Activated naive CD8-positive, alpha-beta T cell treated with anti-CD3 and anti-CD28 coated beads for 36 hours (primary cell): ENCODE measurements at regions not wholly inside any gene's neighbourhood (a gene's known extent, or its start where the extent isn't known, plus 50 kb on each side); places are given as distances from the start of the nearest gene placed in this dataset.

Source experiments
- DNase-seq: peaks from one replicate; pipeline ENCODE4 v3.0.0; 2021
- H3K27ac Mint-ChIP-seq: one replicate; pipeline ENCODE4 v1.8.0; 2022; ENCODE audit warnings: mild to moderate bottlenecking, moderate library complexity, mixed read lengths
- H3K27me3 Mint-ChIP-seq: one replicate; pipeline ENCODE4 v1.8.0; 2022; ENCODE audit warnings: mild to moderate bottlenecking, mixed read lengths
- H3K36me3 Mint-ChIP-seq: one replicate; pipeline ENCODE4 v1.8.0; 2021; ENCODE audit warnings: mild to moderate bottlenecking, mixed read lengths
- H3K4me1 Mint-ChIP-seq: one replicate; pipeline ENCODE4 v1.8.0; 2021; ENCODE audit warnings: mixed read lengths
- H3K4me3 Mint-ChIP-seq: one replicate; pipeline ENCODE4 v1.8.0; 2022; ENCODE audit warnings: mild to moderate bottlenecking, moderate library complexity, mixed read lengths
- H3K9me3 Mint-ChIP-seq: one replicate; pipeline ENCODE4 v1.8.0; 2022; ENCODE audit warnings: mixed read lengths

DNA sequence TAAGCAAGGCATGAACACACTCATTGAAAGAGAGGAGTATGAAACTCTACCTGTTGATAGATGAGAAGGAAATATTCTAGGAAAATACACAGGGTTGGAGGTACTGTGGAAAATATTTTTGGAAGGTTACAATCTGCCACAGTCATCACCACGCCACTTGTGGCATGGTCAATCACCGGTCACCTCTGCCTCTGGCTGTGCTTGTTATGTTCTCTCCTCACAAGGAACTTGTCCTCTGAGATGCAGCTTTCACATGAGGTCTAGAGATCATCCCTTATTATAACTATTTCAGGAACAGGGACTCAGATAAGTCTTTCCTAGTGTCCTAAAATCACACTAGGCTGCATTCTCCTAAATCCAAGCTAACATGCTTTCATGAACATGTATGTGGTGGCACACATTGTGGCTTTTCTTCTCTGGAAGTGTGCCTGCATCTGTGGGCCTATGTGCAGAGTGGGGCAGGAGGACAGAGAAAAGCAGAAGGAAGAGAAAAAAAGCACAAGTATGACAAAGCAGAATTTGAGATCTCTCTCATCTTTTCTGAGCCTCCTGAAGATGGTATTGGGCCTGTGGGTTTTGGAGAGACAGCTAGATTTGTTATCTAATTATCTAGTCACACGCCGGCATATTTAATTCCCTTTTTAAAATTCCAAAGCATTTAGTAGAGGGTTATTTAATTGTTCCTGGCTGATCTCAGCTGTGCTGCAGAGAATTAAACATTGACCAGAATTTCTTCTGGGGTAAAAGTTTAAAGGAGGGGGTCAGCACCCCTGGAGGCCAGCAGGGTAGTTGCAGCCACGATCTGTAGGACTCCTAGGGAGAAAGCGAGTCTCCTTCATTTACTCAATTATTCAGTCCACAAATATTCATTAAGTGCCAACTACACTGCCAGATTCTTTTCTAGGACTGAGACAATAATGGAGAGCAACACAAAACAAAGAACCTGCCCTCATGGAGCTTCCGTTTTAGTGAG is 294.6 kb downstream of the RDH14 start:
- Mint-ChIP-seq H3K9me3 (no peaks in the 10 kb centered on the region), H3K27ac (no peak overlapping the region), H3K4me1 (no peaks in the 10 kb centered on the region), H3K36me3 (no peaks in the 10 kb centered on the region), H3K4me3 (no peak overlapping the region), H3K27me3 (no peaks in the 10 kb centered on the region)
- DNase-seq: no peak

GRCh38 chr2:18262601-18263000 is 297.9 kb downstream of the RDH14 start:
- Mint-ChIP-seq H3K27me3 (no peaks in the 10 kb centered on the region), H3K9me3 (no peaks in the 10 kb centered on the region), H3K36me3 (no peaks in the 10 kb centered on the region), H3K4me3 (no peak overlapping the region), H3K27ac (no peak overlapping the region), H3K4me1 (no peaks in the 10 kb centered on the region)
- no peak for DNase-seq

GRCh38 chr2:18253686-18254197 is 306.7 kb downstream of the RDH14 start:
- Mint-ChIP-seq H3K4me1 (no peaks in the 10 kb centered on the region), H3K4me3 (no peak overlapping the region), H3K36me3 (no peaks in the 10 kb centered on the region), H3K27ac (no peak overlapping the region), H3K9me3 (peaks cover 10% of the 10 kb centered on the region), H3K27me3 (peaks cover 4% of the 10 kb centered on the region)
- no peak for DNase-seq

- no peak for DNase-seq
- Mint-ChIP-seq H3K27me3 (peaks cover 4% of the 10 kb centered on the region), H3K4me3 (no peak overlapping the region), H3K27ac (no peak overlapping the region), H3K4me1 (no peaks in the 10 kb centered on the region), H3K36me3 (no peaks in the 10 kb centered on the region), H3K9me3 (peaks cover 5% of the 10 kb centered on the region)
Measured at GRCh38 chr2:18251486-18251885, 309.0 kb downstream of the RDH14 start.

DNA sequence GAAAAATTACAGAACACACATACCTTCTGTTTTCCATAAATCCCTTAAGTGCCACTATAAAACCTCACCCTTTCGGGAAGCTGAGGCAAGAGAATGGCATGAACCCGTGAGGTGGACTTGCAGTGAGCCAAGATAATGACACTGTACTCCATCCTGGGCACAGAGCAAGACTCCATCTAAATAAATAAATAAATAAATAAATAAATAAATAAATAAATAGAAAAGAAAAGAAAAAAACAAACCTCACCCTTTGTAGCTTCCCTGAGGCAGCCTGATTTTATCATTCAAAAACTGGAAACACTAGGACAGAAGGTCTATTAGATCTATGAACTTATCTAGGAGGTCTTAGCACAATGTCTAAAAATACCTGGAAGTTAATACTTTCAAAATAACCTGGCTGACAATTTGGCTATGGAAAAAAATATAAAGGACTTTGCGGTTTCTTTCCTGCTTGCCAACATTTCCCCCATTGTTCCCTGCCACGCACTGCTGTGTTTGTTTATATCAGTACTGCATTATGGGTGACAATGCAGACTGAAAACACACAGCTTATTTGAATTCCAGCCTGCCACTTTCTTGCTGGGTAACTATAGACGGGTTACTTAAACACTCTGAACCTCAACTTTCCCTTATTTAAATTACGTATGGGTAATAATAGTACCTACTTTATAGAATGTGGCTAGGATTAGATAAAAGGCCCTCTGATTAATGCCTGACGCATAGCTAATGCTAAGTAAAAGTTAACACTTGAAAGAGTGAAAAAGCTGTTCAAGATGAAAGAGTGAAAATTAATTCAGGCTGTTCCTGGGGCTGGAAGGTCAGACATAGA is 313.0 kb downstream of the RDH14 start:
- no peak overlapping the region for H3K4me3 Mint-ChIP-seq

DNA sequence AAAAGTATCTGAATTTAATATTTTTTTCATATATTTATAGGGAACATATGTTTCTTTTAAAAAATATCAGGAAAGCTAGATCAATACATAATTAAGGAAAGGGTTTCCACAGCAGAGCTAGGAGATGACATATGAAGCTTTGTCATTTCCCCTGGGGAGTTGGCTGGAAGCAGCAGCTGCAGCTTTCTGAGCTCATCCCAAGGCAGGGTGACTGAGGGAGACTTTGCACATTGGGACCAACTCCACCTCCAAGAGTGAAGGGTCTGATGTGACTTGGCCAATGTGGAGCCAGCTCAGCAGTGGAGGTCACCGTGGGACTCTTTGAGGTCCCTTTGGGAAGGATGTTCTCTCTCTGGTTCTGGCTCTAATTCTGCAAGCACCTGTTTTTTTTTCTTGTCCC is 315.1 kb downstream of the RDH14 start:
- Mint-ChIP-seq H3K4me3 (no peak overlapping the region), H3K9me3 (no peaks in the 10 kb centered on the region), H3K4me1 (no peaks in the 10 kb centered on the region), H3K27ac (no peak overlapping the region), H3K27me3 (peaks cover 4% of the 10 kb centered on the region), H3K36me3 (no peaks in the 10 kb centered on the region)
- DNase-seq: no peak

More for the DNA sequence above, 313.0 kb downstream of the RDH14 start:
- DNase-seq: no peak
- H3K36me3 Mint-ChIP-seq: no peaks in the 10 kb centered on the region
- H3K27ac Mint-ChIP-seq: no peak overlapping the region
- H3K4me1 Mint-ChIP-seq: no peaks in the 10 kb centered on the region
- no peaks in the 10 kb centered on the region for H3K9me3 Mint-ChIP-seq
- H3K27me3 Mint-ChIP-seq: peaks cover 4% of the 10 kb centered on the region

GRCh38 chr2:18244845-18245244 is 315.6 kb downstream of the RDH14 start:
- H3K4me1 Mint-ChIP-seq: no peaks in the 10 kb centered on the region
- no peaks in the 10 kb centered on the region for H3K36me3 Mint-ChIP-seq
- DNase-seq: no peak
- H3K4me3 Mint-ChIP-seq: no peak overlapping the region
- H3K9me3 Mint-ChIP-seq: no peaks in the 10 kb centered on the region
- H3K27ac Mint-ChIP-seq: no peak overlapping the region
- peaks cover 4% of the 10 kb centered on the region for H3K27me3 Mint-ChIP-seq

- DNase-seq: no peak
- H3K4me1 Mint-ChIP-seq: no peaks in the 10 kb centered on the region
- peaks cover 4% of the 10 kb centered on the region for H3K27me3 Mint-ChIP-seq
- H3K36me3 Mint-ChIP-seq: no peaks in the 10 kb centered on the region
- no peaks in the 10 kb centered on the region for H3K9me3 Mint-ChIP-seq
- H3K4me3 Mint-ChIP-seq: no peak overlapping the region
- no peak overlapping the region for H3K27ac Mint-ChIP-seq
Measured at GRCh38 chr2:18243816-18244215, 316.6 kb downstream of the RDH14 start.

- H3K9me3 Mint-ChIP-seq: no peaks in the 10 kb centered on the region
- no peaks in the 10 kb centered on the region for H3K4me1 Mint-ChIP-seq
- no peak overlapping the region for H3K4me3 Mint-ChIP-seq
- no peak overlapping the region for H3K27ac Mint-ChIP-seq
- no peak for DNase-seq
- no peaks in the 10 kb centered on the region for H3K36me3 Mint-ChIP-seq
- peaks cover 4% of the 10 kb centered on the region for H3K27me3 Mint-ChIP-seq
Measured at GRCh38 chr2:18242716-18243115, 317.7 kb downstream of the RDH14 start.

GRCh38 chr2:18238209-18238608 is 322.2 kb downstream of the RDH14 start:
- H3K27ac Mint-ChIP-seq: no peak overlapping the region
- no peak for DNase-seq
- no peak overlapping the region for H3K4me3 Mint-ChIP-seq
- no peaks in the 10 kb centered on the region for H3K36me3 Mint-ChIP-seq
- H3K4me1 Mint-ChIP-seq: no peaks in the 10 kb centered on the region
- H3K27me3 Mint-ChIP-seq: peaks cover 4% of the 10 kb centered on the region
- H3K9me3 Mint-ChIP-seq: no peaks in the 10 kb centered on the region

DNA sequence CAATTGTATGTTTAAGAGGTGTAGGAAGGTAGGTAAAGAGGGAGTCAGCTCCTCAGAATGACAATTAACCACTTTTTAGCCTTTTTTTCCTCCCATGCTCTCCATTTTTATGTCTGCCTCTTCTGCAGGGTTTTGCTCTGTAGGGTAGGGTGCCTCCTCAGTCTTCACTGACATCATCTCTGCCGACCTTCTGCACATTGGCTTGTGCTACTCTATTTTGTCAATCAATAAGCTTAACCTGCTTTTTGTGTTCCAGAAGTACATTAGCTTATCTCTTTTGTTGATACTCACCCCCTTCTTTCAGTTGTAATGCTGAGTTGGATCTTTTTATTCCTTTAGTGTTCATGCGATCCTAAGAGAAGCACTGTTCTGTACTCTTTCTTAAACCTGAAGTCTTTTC is 323.2 kb downstream of the RDH14 start:
- Mint-ChIP-seq H3K4me3 (no peak overlapping the region), H3K27me3 (peaks cover 4% of the 10 kb centered on the region), H3K36me3 (no peaks in the 10 kb centered on the region), H3K27ac (no peak overlapping the region), H3K9me3 (no peaks in the 10 kb centered on the region), H3K4me1 (no peaks in the 10 kb centered on the region)
- DNase-seq: no peak

DNA sequence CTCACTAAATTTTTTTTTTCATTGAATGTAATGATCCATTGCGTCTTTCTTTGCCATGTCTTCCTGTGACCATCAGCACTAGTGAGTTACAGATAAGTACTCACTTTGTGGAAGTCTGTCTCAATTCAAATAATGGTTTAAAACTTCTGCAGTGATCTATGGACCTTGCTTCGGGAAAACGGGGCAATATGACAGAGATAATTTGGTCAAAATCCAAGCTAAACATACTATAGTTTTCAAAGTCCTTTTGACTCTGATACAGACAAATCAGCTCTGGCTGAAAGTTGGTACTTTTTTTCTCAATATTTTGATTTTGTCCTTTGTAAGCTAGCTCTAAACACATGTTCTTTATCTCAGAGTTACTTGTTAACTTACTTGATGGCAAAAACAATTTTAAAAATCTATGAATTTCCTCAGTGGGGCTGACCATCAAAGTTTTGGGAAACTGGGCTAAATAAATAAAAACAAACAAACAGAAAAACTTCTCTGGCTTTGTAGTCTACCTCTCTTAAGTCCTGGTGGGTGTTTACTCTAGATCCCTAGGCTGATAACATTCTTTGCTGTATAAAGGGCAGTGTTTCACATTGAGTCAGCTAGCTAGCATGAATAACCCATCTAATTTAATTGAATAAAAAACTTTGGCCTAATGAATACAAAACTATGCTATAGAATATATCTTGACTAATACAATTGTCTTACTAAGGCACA is 327.6 kb downstream of the RDH14 start:
- H3K27ac Mint-ChIP-seq: no peak overlapping the region
- no peaks in the 10 kb centered on the region for H3K9me3 Mint-ChIP-seq
- H3K4me1 Mint-ChIP-seq: no peaks in the 10 kb centered on the region
- peaks cover 5% of the 10 kb centered on the region for H3K27me3 Mint-ChIP-seq
- DNase-seq: no peak
- H3K36me3 Mint-ChIP-seq: no peaks in the 10 kb centered on the region
- no peak overlapping the region for H3K4me3 Mint-ChIP-seq

DNA sequence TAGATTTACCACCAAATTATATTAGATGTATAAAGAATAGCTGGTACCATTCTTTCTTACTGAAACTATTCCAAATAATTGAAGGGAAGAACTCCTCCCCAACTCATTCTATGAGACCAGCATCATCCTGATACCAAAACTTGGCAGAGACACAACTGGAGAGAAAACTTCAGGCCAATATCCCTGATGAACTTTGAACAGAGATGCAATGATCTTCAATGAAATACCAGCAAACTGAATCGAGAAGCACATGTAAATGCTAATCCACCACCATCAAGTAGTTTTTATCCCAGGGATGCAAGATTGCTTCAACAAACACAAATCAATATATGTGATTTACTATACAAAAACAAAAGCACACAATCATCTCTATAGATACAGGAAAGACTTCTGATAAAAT is 329.8 kb downstream of the RDH14 start:
- H3K27ac Mint-ChIP-seq: no peak overlapping the region
- H3K27me3 Mint-ChIP-seq: peaks cover 5% of the 10 kb centered on the region
- H3K4me3 Mint-ChIP-seq: no peak overlapping the region
- DNase-seq: no peak
- H3K36me3 Mint-ChIP-seq: no peaks in the 10 kb centered on the region
- H3K9me3 Mint-ChIP-seq: peaks cover 2% of the 10 kb centered on the region
- H3K4me1 Mint-ChIP-seq: no peaks in the 10 kb centered on the region

- Mint-ChIP-seq H3K4me3 (no peak overlapping the region), H3K27ac (no peak overlapping the region), H3K36me3 (no peaks in the 10 kb centered on the region), H3K4me1 (no peaks in the 10 kb centered on the region), H3K27me3 (peaks cover 3% of the 10 kb centered on the region), H3K9me3 (no peaks in the 10 kb centered on the region)
- DNase-seq: no peak
Measured at GRCh38 chr2:18219676-18220075, 340.8 kb downstream of the RDH14 start.
